ENCODE measurements at regions not wholly inside any gene's neighbourhood (a gene's known extent, or its start where the extent isn't known, plus 50 kb on each side); places are given as distances from the start of the nearest gene placed in this dataset.
A peak's percentile ranks its signal among the peaks of the same experiment; 100 is the strongest.
"Not testable (repeated sequence)": the region's sequence is repeated elsewhere in the genome, so short reads cannot be mapped to it uniquely, and the experiment has no call there.

DNA sequence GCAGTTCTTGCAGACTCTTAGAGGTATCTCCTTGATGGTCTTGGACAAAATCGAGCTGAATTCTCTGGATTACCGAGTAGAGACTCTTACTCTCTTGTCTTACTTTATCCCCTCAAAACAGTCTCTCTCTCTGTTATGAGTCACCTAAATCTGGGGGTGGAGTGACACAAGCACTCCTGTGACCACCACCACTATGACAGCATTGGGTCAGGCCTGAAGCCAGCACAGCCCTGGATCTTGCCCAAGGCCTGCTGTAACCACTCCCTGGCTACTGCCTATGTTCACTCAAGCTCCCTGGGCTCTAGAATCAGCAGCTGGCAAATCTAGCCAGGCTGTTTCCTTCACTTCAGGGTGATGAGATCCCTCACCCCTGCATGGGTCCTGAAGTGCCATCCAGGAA, 662.5 kb downstream of the LUZP2 start:
- no peak for DNase-seq (ENCODE audit: low read depth, low spot score)

- no peak for DNase-seq (ENCODE audit: low read depth, low spot score)
Measured at GRCh38 chr11:25163421-25163820, 666.6 kb downstream of the LUZP2 start.

GRCh38 chr11:25180187-25180586, 683.3 kb downstream of the LUZP2 start:
- DNase-seq (ENCODE audit: low read depth, low spot score): no peak

DNA sequence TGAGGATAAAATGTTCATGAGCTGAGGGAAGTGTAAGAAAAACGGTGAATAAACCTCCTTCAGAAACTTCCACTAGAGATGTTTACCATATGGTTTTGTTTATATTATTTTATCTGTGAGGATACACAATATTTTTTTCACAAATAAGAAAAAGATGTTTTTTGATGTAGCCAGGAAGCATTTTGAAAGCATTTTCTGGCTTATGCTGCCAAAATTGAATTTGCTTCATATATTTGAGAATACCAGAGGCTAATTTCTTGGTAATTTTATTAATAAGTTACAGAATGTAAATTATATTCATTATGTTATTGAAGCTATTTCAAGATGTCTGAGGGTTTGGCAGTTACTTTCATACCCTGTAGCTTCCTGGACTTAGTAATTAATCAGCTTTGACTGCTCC, 686.6 kb downstream of the LUZP2 start:
- no peak for DNase-seq (ENCODE audit: low read depth, low spot score)

GRCh38 chr11:25197515-25197914, 700.7 kb downstream of the LUZP2 start:
- DNase-seq (ENCODE audit: low read depth, low spot score): no peak

GRCh38 chr11:25198704-25199103, 701.9 kb downstream of the LUZP2 start:
- DNase-seq (ENCODE audit: low read depth, low spot score): no peak

DNA sequence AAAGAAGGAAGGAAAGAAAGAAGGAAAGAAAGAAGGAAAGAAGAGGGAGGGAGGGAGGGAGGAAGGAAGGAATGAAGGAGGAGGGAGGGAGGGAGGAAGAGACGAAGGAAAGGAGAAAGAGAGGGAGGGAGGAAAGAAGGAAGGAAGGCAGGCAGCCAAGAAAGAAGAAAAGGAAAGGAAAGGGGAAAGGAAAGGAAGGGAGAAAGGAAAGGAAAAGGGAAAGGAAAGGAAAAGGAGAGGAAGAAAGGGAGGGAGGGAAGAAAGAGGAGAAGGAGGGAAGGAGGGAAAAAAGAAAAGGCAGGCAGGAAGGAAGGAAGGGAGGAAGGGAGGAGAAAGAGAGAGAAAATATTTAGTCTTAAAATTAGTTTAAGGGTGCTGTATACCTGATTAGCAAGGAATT, 704.1 kb downstream of the LUZP2 start:
- no peak for DNase-seq (ENCODE audit: low read depth, low spot score)

DNA sequence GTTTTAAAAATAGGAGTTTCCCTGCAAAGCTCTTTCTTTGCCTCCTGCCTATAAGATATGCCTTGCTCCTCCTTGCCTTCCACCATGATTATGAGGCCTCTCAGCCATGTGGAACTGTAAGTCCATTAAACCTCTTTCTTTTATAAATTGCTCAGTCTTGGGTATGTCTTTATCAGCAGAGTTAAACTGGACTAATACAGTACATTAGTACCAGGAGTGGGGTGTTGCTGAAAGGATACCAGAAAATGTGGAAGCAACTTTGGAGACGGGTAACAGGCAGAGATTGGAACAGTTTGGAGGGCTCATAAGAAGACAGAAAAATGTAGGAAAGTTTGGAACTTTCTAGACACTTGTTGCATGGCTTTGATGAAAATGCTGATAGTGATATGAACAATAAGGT, 709.9 kb downstream of the LUZP2 start:
- no peak for DNase-seq (ENCODE audit: low read depth, low spot score)

- peak; percentile 1 for DNase-seq (ENCODE audit: low read depth, low spot score)
Measured at GRCh38 chr11:25211635-25212254, 714.9 kb downstream of the LUZP2 start.

DNA sequence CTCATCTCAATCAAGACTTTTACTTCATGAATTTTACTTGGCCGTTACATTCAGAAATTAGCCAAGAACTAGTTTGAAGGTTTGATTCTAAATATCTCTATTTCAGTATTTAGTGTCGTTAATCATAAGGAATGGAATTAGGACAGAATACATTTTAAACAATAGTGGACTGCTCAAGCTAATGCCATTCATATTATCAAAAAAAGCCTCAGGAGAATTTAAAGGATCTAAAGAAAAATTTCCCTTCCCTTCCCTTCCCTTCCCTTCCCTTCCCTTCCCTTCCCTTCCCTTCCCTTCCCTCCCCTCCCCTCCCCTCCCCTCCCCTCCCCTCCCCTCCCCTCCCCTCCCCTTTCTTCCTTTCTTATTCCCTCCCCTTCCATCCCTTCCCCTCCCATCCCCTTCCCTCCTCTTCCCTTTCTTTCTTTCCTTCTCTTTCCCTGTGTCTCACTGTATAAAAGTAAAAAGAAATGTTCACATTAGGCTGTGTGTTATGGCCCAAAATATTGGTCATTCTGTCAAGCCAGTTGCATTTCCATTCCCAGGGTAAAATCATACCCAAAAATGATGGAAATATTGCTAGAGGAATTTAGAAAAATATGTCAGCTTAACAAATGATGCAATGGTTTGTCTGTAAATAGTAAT, 717.8 kb downstream of the LUZP2 start:
- no peak for DNase-seq (ENCODE audit: low read depth, low spot score)

DNA sequence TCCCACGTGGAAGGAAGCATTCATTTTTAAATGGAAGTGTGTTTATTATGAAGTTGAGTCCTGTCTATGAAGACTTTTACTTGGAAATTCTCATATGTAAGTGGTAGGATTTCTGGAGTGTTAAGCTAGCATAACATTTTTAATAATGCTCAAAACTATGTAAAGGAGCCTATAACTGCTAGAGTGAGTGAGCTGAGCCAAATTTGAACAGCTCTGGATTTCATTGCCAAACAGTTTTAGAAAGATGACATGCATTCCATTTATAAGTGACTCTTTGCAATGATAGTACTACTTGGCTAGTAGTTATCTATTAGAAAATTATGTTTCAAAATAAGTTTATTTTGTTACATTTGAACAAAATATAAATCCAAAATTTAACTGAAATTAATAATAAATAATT, 721.2 kb downstream of the LUZP2 start:
- DNase-seq (ENCODE audit: low read depth, low spot score): no peak

- no peak for DNase-seq (ENCODE audit: low read depth, low spot score)
Measured at GRCh38 chr11:25225078-25225477, 728.2 kb downstream of the LUZP2 start.

- DNase-seq (ENCODE audit: low read depth, low spot score): no peak
Measured at GRCh38 chr11:25242928-25243327, 746.1 kb downstream of the LUZP2 start.

DNA sequence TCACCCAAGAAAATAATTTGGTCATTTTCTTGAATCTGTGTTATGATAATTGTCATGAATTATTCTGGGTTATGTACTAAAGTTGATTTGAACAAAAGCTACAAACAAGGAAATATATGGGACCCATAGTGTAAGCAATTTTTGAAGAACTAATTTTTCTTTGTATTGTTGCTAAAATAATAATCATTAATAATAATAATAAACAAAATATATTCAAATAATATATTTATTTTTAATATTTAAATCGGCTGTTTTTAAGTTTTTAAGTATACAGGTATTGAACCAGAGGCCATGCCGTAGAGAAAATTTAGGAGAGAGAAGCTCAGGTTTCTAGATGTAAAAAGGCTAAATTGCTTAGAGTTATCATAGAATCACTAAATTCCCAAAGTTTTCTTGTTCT, 747.3 kb downstream of the LUZP2 start:
- DNase-seq (ENCODE audit: low read depth, low spot score): no peak

DNA sequence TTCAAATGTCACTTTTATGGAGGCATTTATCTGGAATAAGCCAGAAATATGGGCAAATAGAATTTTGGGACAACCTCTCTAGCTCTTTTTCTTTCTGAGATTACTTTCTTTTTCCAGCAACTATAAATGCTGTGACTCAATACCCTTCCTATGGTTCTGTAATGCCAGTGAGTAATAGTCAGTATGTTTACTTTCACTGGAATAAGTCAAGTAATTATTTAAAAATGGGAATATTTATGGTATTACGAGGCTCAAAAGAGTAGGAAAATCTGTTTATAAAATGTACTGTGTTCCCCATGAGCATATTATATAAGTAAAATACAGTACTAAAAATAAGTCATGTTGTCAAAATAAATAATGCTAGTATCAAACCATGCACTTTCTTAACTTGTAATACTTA, 750.5 kb downstream of the LUZP2 start:
- DNase-seq (ENCODE audit: low read depth, low spot score): no peak

DNA sequence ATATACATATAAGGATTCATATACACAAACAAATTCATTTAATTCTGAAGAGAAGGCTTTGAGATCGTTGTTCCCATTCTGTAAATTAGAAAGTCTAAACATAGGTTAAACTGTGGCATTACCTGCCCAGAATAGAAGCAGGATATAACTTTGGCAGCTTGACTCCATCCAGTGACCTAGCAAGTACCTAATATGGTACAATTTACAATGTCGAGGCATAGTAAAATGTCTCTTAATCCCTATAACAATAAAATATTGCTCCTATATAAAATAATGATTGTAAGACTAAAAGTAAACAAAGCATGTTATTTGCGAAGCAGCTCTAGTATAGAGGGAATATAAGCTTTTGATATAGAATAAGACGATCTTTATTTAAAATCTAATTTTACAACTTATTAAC, 756.0 kb downstream of the LUZP2 start:
- no peak for DNase-seq (ENCODE audit: low read depth, low spot score)

DNA sequence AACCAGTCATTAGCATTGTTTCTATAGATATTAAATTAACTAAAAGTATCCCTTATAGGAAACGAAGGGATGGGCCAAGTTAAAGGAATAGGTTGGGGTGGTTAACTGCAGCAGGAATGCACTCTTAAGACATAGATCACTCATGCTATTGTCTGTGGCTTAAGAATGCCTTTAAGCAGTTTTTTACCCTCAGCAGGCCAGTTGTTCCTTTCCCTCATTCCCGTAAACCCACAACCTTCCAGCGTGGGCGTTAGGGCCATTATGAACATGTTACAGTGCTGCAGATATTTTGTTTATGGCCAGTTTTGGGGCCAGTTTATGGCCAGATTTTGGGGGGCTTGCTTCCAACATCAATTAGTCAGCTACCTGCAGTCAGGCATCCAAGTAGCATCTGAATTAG, 767.0 kb downstream of the LUZP2 start:
- DNase-seq (ENCODE audit: low read depth, low spot score): not testable (repeated sequence)

- no peak for DNase-seq (ENCODE audit: low read depth, low spot score)
Measured at GRCh38 chr11:25271301-25271700, 774.4 kb downstream of the LUZP2 start.

GRCh38 chr11:25272214-25272613, 775.4 kb downstream of the LUZP2 start:
- DNase-seq (ENCODE audit: low read depth, low spot score): no peak

GRCh38 chr11:25280821-25281220, 784.0 kb downstream of the LUZP2 start:
- not testable (repeated sequence) for DNase-seq (ENCODE audit: low read depth, low spot score)

GRCh38 chr11:25293166-25293565, 796.3 kb downstream of the LUZP2 start:
- no peak for DNase-seq (ENCODE audit: low read depth, low spot score)

- no peak for DNase-seq (ENCODE audit: low read depth, low spot score)
Measured at GRCh38 chr11:25298450-25298849, 801.6 kb downstream of the LUZP2 start.

- no peak for DNase-seq (ENCODE audit: low read depth, low spot score)
Measured at GRCh38 chr11:25309818-25310217, 813.0 kb downstream of the LUZP2 start.

- DNase-seq (ENCODE audit: low read depth, low spot score): no peak
Measured at GRCh38 chr11:25317216-25317615, 820.4 kb downstream of the LUZP2 start.

Measured in ELF-1 (cell line).